Colonic mucosa (tissue), 4 donors: ENCODE measurements at regions not wholly inside any gene's neighbourhood (a gene's known extent, or its start where the extent isn't known, plus 50 kb on each side); places are given as distances from the start of the nearest gene placed in this dataset.
A peak's percentile ranks its signal among the peaks of the same experiment; 100 is the strongest.
"Not testable (repeated sequence)": the region's sequence is repeated elsewhere in the genome, so short reads cannot be mapped to it uniquely, and the experiment has no call there.

ENCODE experiments used
- DNase-seq: peaks from one replicate; pipeline ENCODE4 v3.0.0-alpha.2; 2020
- H3K27ac ChIP-seq: fragments of 200-600 bp; one replicate; pipeline ENCODE4 v1.8.0; 2021
- H3K27me3 ChIP-seq: fragments of 200-600 bp; one replicate; pipeline ENCODE4 v1.8.0; 2021
- H3K36me3 ChIP-seq: fragments of 200-600 bp; one replicate; pipeline ENCODE4 v1.8.0; 2021
- H3K4me1 ChIP-seq: fragments of 200-600 bp; one replicate; pipeline ENCODE4 v1.8.0; 2021; ENCODE audit warnings: mild to moderate bottlenecking
- H3K4me3 ChIP-seq: fragments of 200-600 bp; one replicate; pipeline ENCODE4 v1.8.0; 2021
- H3K9ac ChIP-seq, 2 donors: one replicate each; pipeline ENCODE4 v1.7.0; 2013; ENCODE audit warnings: control low read depth in 2 of 2, low read depth in 2 of 2, low read length in 2 of 2
- H3K9me3 ChIP-seq: fragments of 200-600 bp; one replicate; pipeline ENCODE4 v1.8.0; 2021
- CTCF ChIP-seq: fragments of 200-600 bp; IDR thresholded peaks from one replicate; pipeline ENCODE4 v1.8.0; 2022; ENCODE audit warnings: antibody characterized with exemption, mild to moderate bottlenecking
- intact Hi-C: fragments of 100-400 bp; cut with DNase I; formaldehyde crosslinking; loops from one replicate; pipeline ENCODE4 v1.14.1; 2022
- donor health status: healthy.
- donor health status: DM: no; HTN: no; CAD: no.
- donor health status: DM: no; HTN: no; CAD: no.

- TF ChIP-seq CTCF: no peak
- no peaks in the 10 kb centered on the region for H3K9me3 ChIP-seq
- no peaks in the 10 kb centered on the region for H3K27me3 ChIP-seq
- no peaks in the 10 kb centered on the region for H3K36me3 ChIP-seq
- H3K27ac ChIP-seq: peak overlapping the region; percentile 52
- no peak overlapping the region for H3K4me3 ChIP-seq
- H3K9ac ChIP-seq: no peak overlapping the region
- no peak for DNase-seq
- intact Hi-C loops: loop anchor here (10.0 kb wide), 1 partner anchor 54 kb away; no protein-coding TSS in a partner anchor
- H3K4me1 ChIP-seq: peaks cover 3% of the 10 kb centered on the region
These were observed 123.7 kb upstream of the SPRED1 start for GRCh38 chr15:38128921-38129320.

GRCh38 chr15:38129531-38130204 lies 123.0 kb upstream of the SPRED1 start:
- Histone ChIP-seq H3K27ac (peak overlapping the region; percentile 52), H3K27me3 (no peaks in the 10 kb centered on the region), H3K4me1 (peaks cover 3% of the 10 kb centered on the region), H3K4me3 (no peak overlapping the region), H3K36me3 (no peaks in the 10 kb centered on the region), H3K9ac (no peak overlapping the region), H3K9me3 (no peaks in the 10 kb centered on the region)
- DNase-seq: peak; percentile 64
- no peak for TF ChIP-seq CTCF
- intact Hi-C loops: loop anchor here (10.0 kb wide), 1 partner anchor 55 kb away; no protein-coding TSS in a partner anchor

- intact Hi-C loops: no loop called here
- no peak for TF ChIP-seq CTCF
- Histone ChIP-seq H3K27me3 (no peaks in the 10 kb centered on the region), H3K9ac (peak overlapping the region in 1 of 2 donors; percentile 52), H3K27ac (peak overlapping the region; percentile 52), H3K9me3 (no peaks in the 10 kb centered on the region), H3K36me3 (no peaks in the 10 kb centered on the region), H3K4me1 (peaks cover 3% of the 10 kb centered on the region), H3K4me3 (no peak overlapping the region)
- DNase-seq: no peak
These were observed 122.5 kb upstream of the SPRED1 start for GRCh38 chr15:38130205-38130567.

- TF ChIP-seq CTCF: no peak
- Histone ChIP-seq H3K4me1 (peaks cover 3% of the 10 kb centered on the region), H3K36me3 (no peaks in the 10 kb centered on the region), H3K27ac (peak overlapping the region; percentile 52), H3K27me3 (no peaks in the 10 kb centered on the region), H3K4me3 (no peak overlapping the region), H3K9ac (peak overlapping the region in 1 of 2 donors; percentile 1), H3K9me3 (no peaks in the 10 kb centered on the region)
- DNase-seq: peak; percentile 69
- intact Hi-C loops: no loop called here
These were observed 121.7 kb upstream of the SPRED1 start for GRCh38 chr15:38130740-38131498.

- no peak for DNase-seq
- Histone ChIP-seq H3K4me1 (peaks cover under 1% of the 10 kb centered on the region), H3K36me3 (no peaks in the 10 kb centered on the region), H3K4me3 (no peak overlapping the region), H3K27ac (no peak overlapping the region), H3K27me3 (no peaks in the 10 kb centered on the region), H3K9ac (no peak overlapping the region), H3K9me3 (no peaks in the 10 kb centered on the region)
- TF ChIP-seq CTCF: no peak
- intact Hi-C loops: no loop called here
These were observed 118.4 kb upstream of the SPRED1 start for GRCh38 chr15:38134252-38134651.

- H3K9me3 ChIP-seq, H3K4me3 ChIP-seq, H3K9ac ChIP-seq, H3K36me3 ChIP-seq, H3K27ac ChIP-seq, intact Hi-C loops, DNase-seq, H3K4me1 ChIP-seq, H3K27me3 ChIP-seq: not testable (repeated sequence)
These were observed 110.4 kb upstream of the SPRED1 start for GRCh38 chr15:38142195-38142594.
